SK-N-MC (cell line): ENCODE measurements at regions not wholly inside any gene's neighbourhood (a gene's known extent, or its start where the extent isn't known, plus 50 kb on each side); places are given as distances from the start of the nearest gene placed in this dataset.

Experiments
- EZH2 ChIP-seq: fragments of 200-600 bp; sonication (generic); IDR thresholded peaks from one replicate; pipeline ENCODE4 v1.6.1; 2017; ENCODE audit warnings: antibody characterized with exemption
- FOXP2 ChIP-seq: optimal IDR thresholded peaks from 2 replicates; pipeline ENCODE3; 2011; ENCODE audit warnings: mild to moderate bottlenecking, moderate library complexity; ENCODE audit not compliant: insufficient read depth; ENCODE audit errors: extremely low read length, control extremely low read depth
- POLR2AphosphoS5 ChIP-seq: IDR thresholded peaks from 2 replicates; pipeline ENCODE4 v1.6.1; 2012; ENCODE audit warnings: mild to moderate bottlenecking, low read depth, low read length, borderline replicate concordance

DNA sequence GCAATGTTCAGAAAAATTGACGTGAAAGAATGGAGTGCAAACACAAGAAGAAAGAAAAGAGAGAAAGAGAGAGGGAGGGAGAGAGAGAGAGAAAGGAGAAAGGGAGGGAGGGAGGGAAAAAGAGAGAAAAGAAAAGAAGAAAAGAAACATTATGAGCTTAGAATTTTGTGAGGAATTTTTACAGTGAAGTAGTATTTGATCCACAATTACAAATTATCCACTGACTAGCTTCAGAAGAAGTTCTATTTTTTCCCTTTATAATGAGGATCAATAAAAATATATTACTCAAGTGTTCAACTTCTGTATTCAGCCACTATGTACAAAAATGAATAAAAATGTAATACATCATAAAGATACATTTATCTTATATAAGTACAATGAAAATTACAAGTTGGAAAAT is 494.5 kb upstream of the CA10 start:
- no peak for TF ChIP-seq EZH2
- TF ChIP-seq POLR2AphosphoS5: no peak
- TF ChIP-seq FOXP2: no peak
